SH-SY5Y (cell line): ENCODE measurements at regions not wholly inside any gene's neighbourhood (a gene's known extent, or its start where the extent isn't known, plus 50 kb on each side); places are given as distances from the start of the nearest gene placed in this dataset.

ENCODE experiments used
- GATA2 ChIP-seq: IDR thresholded peaks from 2 replicates; pipeline ENCODE4 v1.6.1; 2011; ENCODE audit warnings: mild to moderate bottlenecking, low read depth, low read length
- GATA3 ChIP-seq: IDR thresholded peaks from 2 replicates; pipeline ENCODE4 v1.6.1; 2011; ENCODE audit warnings: low read depth, mild to moderate bottlenecking, low read length, moderate library complexity

DNA sequence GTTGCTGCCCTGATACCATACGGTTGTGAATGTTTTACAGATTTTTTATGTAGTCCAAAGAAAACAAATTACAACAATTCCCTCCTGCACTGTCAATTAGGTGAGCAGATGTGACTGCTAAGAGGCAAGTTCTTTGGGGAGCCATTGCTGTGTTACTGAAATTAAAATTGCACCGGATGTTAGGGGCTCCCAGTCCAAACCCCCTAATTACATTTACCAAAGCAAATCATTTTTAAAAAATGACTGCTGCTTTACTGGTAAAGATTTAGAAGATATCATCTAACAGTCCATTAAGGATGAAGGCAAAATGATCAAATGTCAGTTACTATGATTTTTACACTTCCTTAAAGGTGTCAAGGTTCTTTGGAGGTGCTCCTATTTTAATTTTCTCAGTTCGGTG is 70.1 kb upstream of the CSRP2 start:
- peak; percentile 80 for TF ChIP-seq GATA2
- peak; percentile 86 for TF ChIP-seq GATA3
